Sigmoid colon (tissue), 6 donors: ENCODE measurements at regions not wholly inside any gene's neighbourhood (a gene's known extent, or its start where the extent isn't known, plus 50 kb on each side); places are given as distances from the start of the nearest gene placed in this dataset.
"Not testable (repeated sequence)": the region's sequence is repeated elsewhere in the genome, so short reads cannot be mapped to it uniquely, and the experiment has no call there.

Experiments used
- DNase-seq: peaks from one replicate; pipeline ENCODE4 v3.0.0-alpha.2; 2019
- H3K27ac ChIP-seq, 4 donors: fragments of 200-600 bp; sonication (generic); one replicate each; pipeline ENCODE4 v1.5.1; 2016 to 2019; ENCODE audit warnings: mild to moderate bottlenecking in 1 of 4
- H3K27me3 ChIP-seq, 3 donors: fragments of 200-600 bp; sonication (generic); one replicate each; pipeline ENCODE4 v1.5.1; 2019; ENCODE audit warnings: mild to moderate bottlenecking in 1 of 3
- H3K36me3 ChIP-seq, 4 donors: fragments of 200-600 bp; sonication (generic); one replicate each; pipeline ENCODE4 v1.5.1; 2016 to 2019
- H3K4me1 ChIP-seq, 4 donors: fragments of 200-600 bp; sonication (generic); one replicate each; pipeline ENCODE4 v1.5.1; 2017 to 2019
- H3K4me3 ChIP-seq, 4 donors: fragments of 200-600 bp; sonication (generic); one replicate each; pipeline ENCODE4 v1.5.1; 2017 to 2019; ENCODE audit warnings: mild to moderate bottlenecking in 2 of 4, moderate library complexity in 1 of 4
- H3K9me3 ChIP-seq, 4 donors: fragments of 200-600 bp in 3 of 4; sonication (generic) in 3 of 4; one replicate each; pipeline versions ENCODE4 v1.5.1 to v1.6.1; 2013 to 2019
- EP300 ChIP-seq, 4 donors: sonication (generic); formaldehyde crosslinking; IDR thresholded peaks; one replicate each; pipeline ENCODE4 v1.6.1; 2017; ENCODE audit warnings: antibody characterized with exemption in 4 of 4
- POLR2A ChIP-seq, 2 donors: fragments of 450-650 bp; IDR thresholded peaks; one replicate each; pipeline ENCODE4 v1.6.1; 2016; ENCODE audit warnings: antibody characterized with exemption in 2 of 2, mild to moderate bottlenecking in 2 of 2, moderate library complexity in 2 of 2
- POLR2AphosphoS5 ChIP-seq, 4 donors: sonication (generic); formaldehyde crosslinking; IDR thresholded peaks; one replicate each; pipeline ENCODE4 v1.6.1; 2017; ENCODE audit warnings: antibody characterized with exemption in 4 of 4
- WGBS, 2 donors: extraction: QIAGEN DNeasy Blood & Tissue Kit; methylation state at CpG; one replicate each; pipeline ENCODE4 v1.1.7; 2013; 5-methylcytosine and 5-hydroxymethylcytosine counted together
- intact Hi-C: fragments of 100-400 bp; cut with DNase I; formaldehyde crosslinking; loops from one replicate; pipeline ENCODE4 v1.15.1; 2023
- TF ChIP-seq, protein P1 (sequence below), 4 experiments: fragments of 450-650 bp in 3 of 4; fragments of 200-600 bp in 1 of 4; IDR thresholded peaks; one replicate each; pipeline ENCODE4 v1.5.1; 2016 to 2019; ENCODE audit warnings: antibody characterized with exemption in 4 of 4, mild to moderate bottlenecking in 3 of 4, moderate library complexity in 2 of 4
- donor health status: healthy with polysubstance abuse.
- donor health status: healthy.

DNA sequence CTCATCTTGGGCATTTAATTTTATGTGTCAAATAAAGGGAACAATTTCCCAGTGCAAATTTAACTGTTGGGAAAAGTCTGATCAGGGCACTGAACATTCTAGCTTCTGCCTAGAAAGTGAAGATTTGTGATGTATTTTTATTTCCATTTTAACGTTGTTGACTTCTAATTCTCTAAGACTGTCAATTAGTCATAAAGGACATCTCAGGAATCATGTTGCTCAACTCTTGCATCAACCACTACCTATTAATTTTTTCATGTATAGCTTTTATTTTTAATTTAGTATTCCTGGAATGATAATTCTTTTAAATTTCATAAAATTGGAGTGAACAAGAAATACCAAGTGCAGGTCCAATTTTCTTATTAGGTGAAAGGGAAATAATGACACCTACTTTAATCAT, 87.9 kb upstream of the METAP2 start:
- DNase-seq = no peak
- Histone ChIP-seq H3K27me3 (no peaks in the 10 kb centered on the region), H3K4me1 (peaks cover 0 to 56% (median 47%) of the 10 kb centered on the region in 4 donors), H3K36me3 (no peaks in the 10 kb centered on the region), H3K4me3 (peak overlapping the region in 3 of 4 donors; percentile 37 to 41 (median 41)), H3K9me3 (no peaks in the 10 kb centered on the region), H3K27ac (peak overlapping the region; percentile 86 to 89 (median 86))
- 75 to 82% methylated on average over 1 of the region's 1 CpG for WGBS, 2 donors
- no peak for TF ChIP-seq POLR2AphosphoS5 (IDR thresholded peaks at IDR 0.05)
- TF ChIP-seq, protein P1, sequence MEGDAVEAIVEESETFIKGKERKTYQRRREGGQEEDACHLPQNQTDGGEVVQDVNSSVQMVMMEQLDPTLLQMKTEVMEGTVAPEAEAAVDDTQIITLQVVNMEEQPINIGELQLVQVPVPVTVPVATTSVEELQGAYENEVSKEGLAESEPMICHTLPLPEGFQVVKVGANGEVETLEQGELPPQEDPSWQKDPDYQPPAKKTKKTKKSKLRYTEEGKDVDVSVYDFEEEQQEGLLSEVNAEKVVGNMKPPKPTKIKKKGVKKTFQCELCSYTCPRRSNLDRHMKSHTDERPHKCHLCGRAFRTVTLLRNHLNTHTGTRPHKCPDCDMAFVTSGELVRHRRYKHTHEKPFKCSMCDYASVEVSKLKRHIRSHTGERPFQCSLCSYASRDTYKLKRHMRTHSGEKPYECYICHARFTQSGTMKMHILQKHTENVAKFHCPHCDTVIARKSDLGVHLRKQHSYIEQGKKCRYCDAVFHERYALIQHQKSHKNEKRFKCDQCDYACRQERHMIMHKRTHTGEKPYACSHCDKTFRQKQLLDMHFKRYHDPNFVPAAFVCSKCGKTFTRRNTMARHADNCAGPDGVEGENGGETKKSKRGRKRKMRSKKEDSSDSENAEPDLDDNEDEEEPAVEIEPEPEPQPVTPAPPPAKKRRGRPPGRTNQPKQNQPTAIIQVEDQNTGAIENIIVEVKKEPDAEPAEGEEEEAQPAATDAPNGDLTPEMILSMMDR (IDR thresholded peaks at IDR 0.05) = no peak
- no peak for TF ChIP-seq EP300 (IDR thresholded peaks at IDR 0.05)
- no peak for TF ChIP-seq POLR2A (IDR thresholded peaks at IDR 0.05)
- intact Hi-C loops = no loop called here

DNA sequence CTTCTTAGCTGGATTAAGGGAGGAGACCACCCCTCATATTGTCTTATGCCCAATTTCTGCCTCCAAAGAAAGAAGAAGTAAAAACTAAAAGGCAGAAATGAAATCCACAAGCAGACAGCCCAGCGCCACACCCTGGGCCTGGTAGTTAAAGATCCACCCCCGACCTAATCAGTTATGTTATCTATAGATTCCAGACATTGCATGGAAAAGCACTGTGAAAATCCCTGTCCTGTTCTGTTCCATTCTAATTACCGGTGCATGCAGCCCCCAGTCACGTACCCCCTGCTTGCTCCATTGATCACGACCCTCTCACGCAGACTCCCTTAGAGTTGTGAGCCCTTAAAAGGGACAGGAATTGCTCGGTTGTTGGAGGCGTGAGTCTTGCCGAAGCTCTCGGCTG, 85.7 kb upstream of the METAP2 start:
- H3K4me3 ChIP-seq, DNase-seq, H3K27ac ChIP-seq, intact Hi-C loops, H3K27me3 ChIP-seq, H3K9me3 ChIP-seq, H3K36me3 ChIP-seq: not testable (repeated sequence)
- H3K4me1 ChIP-seq = peaks cover 0 to 39% (median 33%) of the 10 kb centered on the region in 4 donors
- 86 to 90% methylated on average over 10 of the region's 10 CpGs for WGBS, 2 donors

DNA sequence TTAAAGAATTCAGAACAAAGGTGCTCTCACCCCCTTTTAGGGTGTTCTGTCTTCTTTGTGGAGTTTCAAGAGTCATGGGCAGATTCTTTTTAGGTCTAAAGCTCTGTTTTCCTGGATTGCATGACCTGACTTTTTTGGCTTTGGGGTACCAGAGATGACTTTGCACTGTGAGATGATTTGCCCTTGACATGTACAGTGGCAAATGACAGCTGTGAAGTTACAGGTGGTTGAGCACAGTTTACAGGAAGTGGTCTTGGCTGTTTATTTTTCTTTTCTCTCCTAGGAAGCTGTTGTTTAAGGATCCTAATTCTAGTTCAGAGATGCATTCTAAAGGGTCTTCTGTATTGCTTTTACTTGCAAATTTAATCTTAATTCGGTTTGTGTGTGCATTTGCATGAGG, 83.8 kb upstream of the METAP2 start:
- WGBS, 2 donors = 64 to 83% methylated on average over 1 of the region's 1 CpG
- Histone ChIP-seq H3K9me3 (no peaks in the 10 kb centered on the region), H3K27me3 (no peaks in the 10 kb centered on the region), H3K36me3 (no peaks in the 10 kb centered on the region), H3K4me3 (no peak overlapping the region), H3K4me1 (peaks cover 0 to 22% (median 19%) of the 10 kb centered on the region in 4 donors), H3K27ac (no peak overlapping the region)
- TF ChIP-seq EP300 (IDR thresholded peaks at IDR 0.05) (no peak), POLR2A (IDR thresholded peaks at IDR 0.05) (no peak), POLR2AphosphoS5 (IDR thresholded peaks at IDR 0.05) (no peak)
- TF ChIP-seq, protein P1 (IDR thresholded peaks at IDR 0.05) = no peak
- intact Hi-C loops = loop anchor here (10.0 kb wide), 1 partner anchor 1915 kb away; no protein-coding TSS in a partner anchor
- no peak for DNase-seq

DNA sequence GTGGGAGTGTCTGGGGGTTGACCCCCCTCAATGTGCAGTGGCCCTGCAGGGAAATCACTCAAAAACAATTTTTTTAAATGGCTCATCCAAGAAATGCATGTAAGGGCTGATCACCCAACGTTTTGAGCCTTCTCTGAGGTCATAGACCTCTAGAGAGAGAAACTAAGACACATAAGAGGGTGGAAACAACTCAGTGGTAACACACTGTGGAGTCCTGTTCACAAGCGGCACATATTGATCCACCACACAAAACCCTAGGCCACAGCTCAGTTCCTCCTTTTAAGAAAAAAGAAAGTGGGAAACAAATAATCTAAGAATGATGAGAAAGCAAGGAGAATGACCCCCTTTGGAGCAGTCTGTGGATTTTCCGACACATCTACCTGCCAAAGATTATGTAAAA, 83.0 kb upstream of the METAP2 start:
- no peaks in the 10 kb centered on the region for H3K36me3 ChIP-seq
- no peak for DNase-seq
- no peaks in the 10 kb centered on the region for H3K27me3 ChIP-seq
- H3K4me1 ChIP-seq = peaks cover 0 to 22% (median 20%) of the 10 kb centered on the region in 4 donors
- TF ChIP-seq, protein P1 (IDR thresholded peaks at IDR 0.05) = no peak
- TF ChIP-seq EP300 (IDR thresholded peaks at IDR 0.05) (no peak), POLR2A (IDR thresholded peaks at IDR 0.05) (no peak), POLR2AphosphoS5 (IDR thresholded peaks at IDR 0.05) (no peak)
- 74 to 81% methylated on average over 3 of the region's 3 CpGs for WGBS, 2 donors
- intact Hi-C loops = loop anchor here (10.0 kb wide), 1 partner anchor 1916 kb away; no protein-coding TSS in a partner anchor
- no peak overlapping the region for H3K27ac ChIP-seq
- no peaks in the 10 kb centered on the region for H3K9me3 ChIP-seq
- no peak overlapping the region for H3K4me3 ChIP-seq

DNA sequence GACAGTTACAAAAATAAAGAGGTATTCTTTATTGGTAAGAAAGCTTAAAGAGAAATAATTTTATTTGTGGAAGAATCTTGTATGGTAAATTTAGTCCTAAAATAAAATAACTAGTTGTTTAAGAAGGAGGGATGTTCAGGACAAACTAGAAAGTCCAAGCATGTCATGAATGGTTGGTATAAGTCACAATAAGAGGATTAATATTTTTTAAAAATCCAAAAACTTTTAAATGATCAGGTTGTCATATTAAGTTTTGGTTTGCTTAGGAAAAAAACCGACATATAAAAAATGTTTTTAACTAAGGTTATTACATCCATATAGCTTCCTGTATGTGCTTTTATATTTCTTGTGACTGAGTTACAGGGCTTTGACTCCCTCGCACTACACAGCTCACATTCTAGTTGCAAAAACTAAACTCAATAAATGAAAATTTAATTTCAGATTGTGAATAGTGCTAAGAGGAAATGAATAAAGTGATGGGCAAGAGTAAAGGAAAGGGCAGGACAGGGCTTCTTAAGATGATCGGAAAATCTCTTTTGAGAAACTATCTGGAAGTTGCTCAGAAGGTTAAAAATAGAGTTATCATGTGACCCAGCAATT, 80.7 kb upstream of the METAP2 start:
- TF ChIP-seq POLR2AphosphoS5 (IDR thresholded peaks at IDR 0.05) = no peak
- TF ChIP-seq, protein P1 (IDR thresholded peaks at IDR 0.05) = no peak
- TF ChIP-seq POLR2A (IDR thresholded peaks at IDR 0.05) = no peak
- no peak for DNase-seq
- 92 to 93% methylated on average over 3 of the region's 3 CpGs for WGBS, 2 donors
- Histone ChIP-seq H3K4me1 (peaks cover 0 to 26% (median 21%) of the 10 kb centered on the region in 4 donors), H3K4me3 (no peak overlapping the region), H3K9me3 (no peaks in the 10 kb centered on the region), H3K27me3 (no peaks in the 10 kb centered on the region), H3K36me3 (no peaks in the 10 kb centered on the region), H3K27ac (no peak overlapping the region)
- intact Hi-C loops = loop anchor here (10.0 kb wide), 1 partner anchor 1918 kb away; no protein-coding TSS in a partner anchor
